Kidney tubule cell (primary cell): ENCODE measurements at regions not wholly inside any gene's neighbourhood (a gene's known extent, or its start where the extent isn't known, plus 50 kb on each side); places are given as distances from the start of the nearest gene placed in this dataset.
"Not testable (repeated sequence)": the region's sequence is repeated elsewhere in the genome, so short reads cannot be mapped to it uniquely, and the experiment has no call there.

Source experiments
- DNase-seq: peaks from one replicate; pipeline ENCODE4 v3.0.0-alpha.2; 2018; ENCODE audit warnings: low spot score

DNA sequence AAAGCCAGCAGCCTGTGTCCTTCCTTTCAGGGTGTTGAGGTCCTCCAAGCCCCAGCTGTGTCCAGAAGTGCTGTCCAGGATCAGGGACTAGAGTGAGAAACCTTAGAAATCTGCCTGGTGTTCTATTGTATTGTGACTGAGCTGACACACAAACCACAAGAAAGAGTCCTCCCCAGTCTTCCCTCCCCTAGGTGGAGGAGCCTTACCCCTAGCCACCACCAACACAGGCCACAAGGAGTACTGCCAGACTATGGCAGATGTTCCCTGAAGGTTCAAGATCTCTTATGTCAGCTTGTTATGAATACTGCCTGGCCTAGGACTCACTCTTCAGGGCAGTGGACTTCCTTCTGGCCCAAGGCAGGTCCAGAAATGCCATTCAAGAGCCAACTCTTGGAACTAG lies 514.1 kb upstream of the PITX2 start:
- DNase-seq = no peak

DNA sequence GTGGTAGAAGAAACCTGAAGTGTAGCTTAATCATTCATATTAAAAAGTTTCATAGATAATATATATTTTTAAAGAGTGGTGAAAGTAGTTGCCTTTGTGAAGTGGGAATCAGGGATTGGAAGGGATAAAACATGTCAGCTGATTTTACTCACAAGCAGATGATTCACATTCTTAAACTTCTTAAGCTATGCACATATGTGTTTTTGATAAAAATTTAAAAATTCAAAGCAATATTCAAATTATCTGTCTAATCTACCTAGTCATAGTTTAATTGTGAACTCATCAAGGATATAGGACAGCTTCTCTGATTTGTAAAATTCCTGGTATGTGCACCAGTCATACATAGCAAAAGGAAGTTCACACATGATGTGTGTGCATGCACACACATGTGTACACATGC lies 520.6 kb upstream of the PITX2 start:
- no peak for DNase-seq

DNA sequence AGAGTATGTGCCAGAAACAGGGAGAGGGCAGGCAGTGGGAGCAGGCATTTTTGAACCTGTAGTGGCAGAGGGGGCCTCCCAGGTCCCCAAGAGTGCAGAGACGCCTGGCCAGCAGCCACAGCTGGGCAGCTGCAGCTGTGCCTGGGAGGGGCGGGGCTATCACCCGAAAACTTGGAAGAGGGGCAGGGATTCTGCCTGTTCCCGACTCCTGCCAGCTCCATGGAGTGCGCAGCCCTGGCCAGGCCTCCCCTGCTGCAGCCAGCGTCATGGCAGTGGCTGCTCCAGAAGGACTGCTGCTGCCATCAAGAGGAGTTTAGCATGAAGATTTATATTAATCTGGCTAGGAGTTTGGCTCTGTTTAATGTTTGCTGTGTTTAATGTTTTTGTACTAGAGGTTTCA lies 532.1 kb upstream of the PITX2 start:
- no peak for DNase-seq

DNA sequence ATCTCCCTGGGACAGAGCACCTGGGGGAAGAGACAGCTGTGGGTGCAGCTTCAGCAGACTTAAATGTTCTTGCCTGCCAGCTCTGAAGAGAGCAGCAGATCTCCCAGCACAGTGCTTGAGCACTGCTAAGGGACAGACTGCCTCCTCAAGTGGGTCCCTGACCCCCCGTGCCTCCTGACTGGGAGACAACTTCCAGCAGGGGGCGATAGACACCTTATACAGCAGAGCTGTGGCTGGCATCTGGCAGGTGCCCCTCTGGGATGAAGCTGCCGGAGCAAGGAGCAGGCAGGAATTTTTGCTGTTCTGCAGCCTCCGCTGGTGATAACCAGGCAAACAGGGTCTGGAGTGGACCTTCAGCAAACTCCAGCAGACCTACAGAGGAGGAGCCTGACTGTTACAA lies 541.7 kb upstream of the PITX2 start:
- DNase-seq = not testable (repeated sequence)

DNA sequence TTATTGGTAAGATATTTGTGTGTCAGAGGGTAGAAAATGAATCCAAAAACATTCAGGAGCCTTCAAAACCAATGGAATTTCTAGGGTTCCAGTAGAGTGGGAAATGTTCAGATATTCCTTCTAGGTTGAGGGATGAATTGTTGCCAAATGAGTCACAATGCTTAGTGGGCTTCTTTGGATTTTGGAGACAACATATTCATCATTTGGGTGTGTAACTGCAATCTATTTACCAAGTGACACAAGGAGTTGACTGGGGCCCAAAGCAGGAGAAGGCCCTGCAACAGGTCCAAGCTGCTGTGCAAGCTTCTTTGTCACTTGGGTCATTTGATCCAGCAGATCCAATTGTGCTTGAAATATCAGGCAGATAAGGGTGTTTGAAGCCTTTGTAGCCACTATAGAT lies 551.5 kb upstream of the PITX2 start:
- no peak for DNase-seq

DNA sequence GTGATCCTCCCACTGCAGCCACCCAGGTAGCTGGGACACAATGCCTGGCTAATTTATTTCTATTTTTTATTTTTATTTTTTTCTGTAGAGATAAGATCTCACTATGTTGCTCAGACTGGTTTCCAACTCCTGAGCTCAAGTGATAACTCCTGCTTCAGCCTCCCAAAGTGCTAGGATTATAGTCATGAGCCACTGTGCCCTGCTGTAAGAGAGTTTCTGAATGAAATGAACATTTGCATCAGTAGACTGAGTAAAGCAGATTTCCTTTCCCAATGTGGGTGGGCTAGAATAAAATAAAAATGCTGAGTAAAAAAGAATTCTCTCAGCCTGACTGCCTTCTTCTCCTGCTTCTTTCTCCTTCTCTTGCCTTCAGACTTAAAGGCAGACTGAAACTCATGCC lies 555.4 kb upstream of the PITX2 start:
- no peak for DNase-seq

DNA sequence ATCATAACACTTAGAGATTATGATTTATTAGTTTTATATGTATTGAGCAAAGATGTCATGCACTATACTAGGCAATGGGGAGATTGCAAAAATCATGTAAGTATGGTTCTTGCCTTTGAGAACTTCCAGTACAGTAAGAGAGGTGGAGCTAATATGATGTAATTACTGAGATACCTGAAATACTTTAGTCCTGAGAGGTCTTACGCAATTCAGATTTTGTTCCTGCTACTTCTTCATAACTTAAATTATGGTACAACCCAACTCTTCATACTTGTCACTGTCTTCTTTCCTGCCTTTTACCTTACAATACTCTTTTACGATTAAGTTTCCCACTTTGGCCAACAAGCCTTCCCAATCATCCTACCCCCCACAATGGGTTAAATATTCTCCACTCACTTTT lies 564.2 kb upstream of the PITX2 start:
- DNase-seq = no peak

DNA sequence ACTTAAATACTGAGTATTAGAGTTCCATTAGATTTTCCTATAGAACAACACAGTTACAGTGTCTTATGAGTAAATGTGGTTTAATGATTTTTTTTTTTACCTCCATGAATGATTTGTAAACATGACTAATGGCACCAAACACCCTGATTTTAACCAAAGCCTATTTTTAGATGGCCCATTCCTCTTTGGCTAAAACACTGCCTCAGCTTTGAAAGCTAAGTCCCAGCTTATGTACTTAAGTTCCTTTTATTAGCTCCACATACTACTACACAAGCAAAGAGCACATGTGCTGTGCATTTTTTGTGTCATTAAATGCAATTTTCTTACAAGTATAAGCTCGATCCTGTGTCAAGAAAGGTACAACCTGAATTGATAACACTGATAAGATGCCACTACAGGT lies 575.6 kb upstream of the PITX2 start:
- DNase-seq = no peak

DNA sequence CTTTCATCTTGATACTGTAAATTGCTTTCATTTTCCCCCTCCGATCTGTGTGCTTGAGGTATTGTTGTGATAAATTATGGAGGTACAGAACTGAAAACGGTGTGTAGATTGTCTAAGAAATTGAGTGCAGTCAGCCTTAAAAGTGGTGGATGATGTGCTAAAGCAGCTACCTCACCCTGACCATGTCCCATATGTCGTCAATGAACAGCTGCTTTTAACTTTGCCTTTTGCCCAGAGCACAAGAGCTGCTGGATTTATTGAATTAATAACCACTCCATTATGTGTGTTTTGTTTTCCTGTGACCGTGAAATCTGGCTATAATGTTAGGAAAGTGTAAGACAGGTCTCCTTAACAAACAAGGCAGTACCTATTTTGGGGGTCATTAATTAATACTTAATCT lies 581.9 kb upstream of the PITX2 start:
- no peak for DNase-seq

DNA sequence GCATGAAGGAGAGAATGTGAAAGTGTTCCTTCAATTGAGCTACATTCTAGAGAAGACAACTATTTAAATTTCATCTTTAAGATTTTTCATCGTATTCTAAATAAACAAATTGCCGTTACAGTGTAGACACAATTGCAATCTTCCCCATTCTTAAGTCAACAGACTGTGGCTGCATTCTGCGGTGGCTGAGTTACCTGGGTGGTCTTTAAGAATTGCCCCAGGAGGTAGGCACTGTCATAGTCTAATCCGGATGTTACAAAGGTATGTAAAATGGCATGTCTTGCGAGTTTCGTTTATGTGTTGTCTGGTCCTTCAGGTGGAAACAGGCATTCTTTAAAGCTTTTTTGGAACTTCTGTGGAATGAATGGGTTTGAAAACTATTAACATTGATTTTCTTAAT lies 586.1 kb upstream of the PITX2 start:
- no peak for DNase-seq

DNA sequence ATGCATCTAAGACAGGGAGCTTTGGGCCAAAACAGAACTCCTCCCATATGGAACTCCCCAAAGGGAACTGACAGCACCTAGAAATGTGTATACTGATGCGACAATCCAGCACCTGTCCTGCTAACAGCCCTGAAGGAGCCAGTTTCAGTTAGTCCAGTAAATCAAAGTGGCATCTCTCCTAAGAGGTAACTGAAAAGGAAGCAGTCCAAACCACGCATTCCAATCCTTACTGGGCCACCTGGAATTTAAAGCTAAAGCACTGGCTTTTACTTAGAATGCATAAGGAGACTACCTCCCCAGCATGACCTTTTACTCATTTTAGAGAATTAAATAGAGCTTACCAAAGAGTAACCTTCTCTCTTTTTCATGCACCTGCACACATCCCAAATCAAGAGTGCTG lies 586.8 kb upstream of the PITX2 start:
- DNase-seq = no peak

DNA sequence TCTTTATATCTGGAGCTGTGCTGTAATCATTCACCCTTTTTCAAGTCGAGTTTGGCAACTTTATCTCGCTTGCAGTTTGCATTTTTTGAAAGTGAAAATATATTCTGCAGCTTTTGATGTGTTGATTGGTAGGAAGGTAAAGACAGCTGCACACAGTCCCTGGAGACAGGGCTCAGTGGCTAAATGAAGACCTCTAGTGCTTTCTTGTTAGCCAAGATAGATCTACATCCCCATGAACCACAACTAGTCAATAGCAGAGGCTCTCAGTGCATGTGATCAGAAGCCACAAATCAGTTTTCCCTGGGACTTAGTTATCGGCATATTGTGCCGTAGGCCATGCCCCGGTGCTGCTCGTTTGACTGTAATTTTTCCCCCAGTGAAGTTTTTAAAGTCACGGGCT lies 587.7 kb upstream of the PITX2 start:
- DNase-seq = no peak

DNA sequence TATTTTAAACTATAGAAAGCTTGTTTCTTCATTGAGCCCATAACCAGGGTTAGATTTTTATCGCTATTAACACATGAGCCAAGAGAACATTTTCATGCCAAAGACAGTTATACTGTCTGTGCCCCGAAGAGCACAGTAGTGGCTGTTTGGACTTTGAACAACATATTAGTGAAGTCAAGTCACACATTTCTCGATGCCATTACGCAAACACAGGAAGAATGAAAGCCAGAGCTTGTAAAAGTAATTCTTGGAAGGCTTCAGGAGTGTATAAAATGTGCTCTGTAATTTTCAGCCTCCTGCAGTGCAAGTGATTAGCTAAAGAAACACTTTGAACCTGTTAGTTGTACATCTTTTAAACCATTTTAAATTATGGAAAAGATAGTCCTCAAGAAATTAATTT lies 590.7 kb upstream of the PITX2 start:
- no peak for DNase-seq

DNA sequence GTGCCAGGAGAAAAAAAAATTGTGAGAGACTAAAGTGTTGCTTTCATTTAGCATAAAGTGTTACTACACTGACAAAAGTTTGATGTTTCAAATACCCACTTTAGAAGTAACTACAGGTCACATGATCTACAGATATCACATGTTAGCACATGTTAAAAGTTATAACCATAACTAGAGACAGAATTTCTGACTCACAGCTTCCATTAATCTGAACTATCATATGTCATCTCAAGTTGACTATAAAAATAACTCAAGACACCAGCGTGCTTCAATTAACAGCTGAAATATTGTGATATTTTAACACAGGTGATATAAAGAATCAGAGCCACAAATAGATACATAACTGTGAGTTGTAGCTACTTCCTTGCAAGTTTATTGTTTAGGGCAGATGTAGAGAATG lies 591.5 kb upstream of the PITX2 start:
- DNase-seq = no peak

DNA sequence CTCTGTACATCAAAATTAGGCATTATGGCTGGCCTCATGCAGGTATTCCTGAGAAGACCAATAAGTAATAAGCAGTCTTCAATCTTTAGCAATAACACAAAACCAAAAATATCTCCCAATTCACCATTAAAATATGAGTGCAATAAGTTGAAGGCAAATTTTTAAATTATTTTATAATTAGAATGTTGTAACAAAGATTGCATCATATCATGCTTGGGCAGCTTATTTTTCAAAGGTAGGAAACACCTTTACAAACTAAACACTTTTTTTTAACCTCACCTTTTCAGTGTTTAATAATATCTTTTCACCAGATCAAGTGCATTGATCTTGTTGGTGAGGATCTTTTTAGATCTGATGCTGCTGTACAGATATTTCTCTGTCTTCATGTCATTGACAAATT lies 592.9 kb upstream of the PITX2 start:
- DNase-seq = no peak

DNA sequence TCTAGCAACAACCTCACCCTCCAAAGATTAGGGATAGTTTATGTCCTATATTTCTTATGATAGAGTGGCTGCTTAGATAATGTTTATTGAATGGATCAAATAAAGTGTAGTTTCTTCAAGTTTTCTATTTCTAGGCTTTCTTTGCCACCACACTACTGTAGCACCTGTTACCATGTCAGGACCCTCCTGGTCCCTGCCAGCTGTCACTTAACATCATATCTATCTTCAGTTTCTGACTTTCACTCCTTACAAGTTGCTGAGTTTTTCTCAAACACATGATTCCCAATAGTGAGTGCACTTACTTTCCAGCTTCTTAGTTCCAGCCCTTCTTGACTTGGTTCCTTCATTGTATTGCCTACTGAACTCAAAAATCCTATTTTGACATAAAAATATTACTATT lies 593.9 kb upstream of the PITX2 start:
- no peak for DNase-seq

DNA sequence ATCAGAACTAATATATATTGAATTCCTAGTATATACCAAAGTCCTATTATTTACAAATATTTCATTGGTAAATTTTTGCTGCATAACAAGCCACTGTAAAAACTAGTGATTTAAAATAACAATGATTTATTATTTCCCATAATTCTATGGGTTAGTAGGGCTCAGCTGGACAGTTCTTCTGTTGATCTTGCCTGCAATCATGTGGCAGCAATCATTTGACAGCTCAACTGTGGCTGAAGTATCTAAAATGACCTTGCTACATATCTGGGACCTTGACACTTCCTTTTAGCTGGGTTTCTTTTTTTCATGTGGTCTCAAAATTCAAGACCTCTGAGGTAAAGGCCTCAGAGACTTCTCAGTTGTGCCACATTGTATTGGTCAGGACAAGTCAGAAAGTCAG lies 598.5 kb upstream of the PITX2 start:
- no peak for DNase-seq

DNA sequence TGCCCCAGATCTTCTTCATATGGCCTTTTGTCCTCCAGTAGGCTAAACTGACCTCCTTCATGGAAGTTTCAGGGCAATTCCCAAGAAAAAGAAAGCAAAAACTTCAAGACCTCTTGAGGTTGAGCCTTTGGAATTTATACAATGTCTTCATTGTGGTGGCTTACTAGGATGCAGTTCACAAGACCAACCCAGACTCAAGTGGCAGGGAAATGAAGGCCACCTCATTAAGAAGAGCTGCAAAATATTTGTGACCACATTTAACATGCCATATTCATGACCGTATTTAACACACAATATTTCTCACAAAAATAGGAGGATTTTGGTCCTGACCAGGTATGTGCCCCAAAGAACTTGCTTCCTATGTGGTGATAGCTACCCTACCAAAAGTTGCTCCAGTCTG lies 605.5 kb upstream of the PITX2 start:
- DNase-seq = peak; percentile 35

DNA sequence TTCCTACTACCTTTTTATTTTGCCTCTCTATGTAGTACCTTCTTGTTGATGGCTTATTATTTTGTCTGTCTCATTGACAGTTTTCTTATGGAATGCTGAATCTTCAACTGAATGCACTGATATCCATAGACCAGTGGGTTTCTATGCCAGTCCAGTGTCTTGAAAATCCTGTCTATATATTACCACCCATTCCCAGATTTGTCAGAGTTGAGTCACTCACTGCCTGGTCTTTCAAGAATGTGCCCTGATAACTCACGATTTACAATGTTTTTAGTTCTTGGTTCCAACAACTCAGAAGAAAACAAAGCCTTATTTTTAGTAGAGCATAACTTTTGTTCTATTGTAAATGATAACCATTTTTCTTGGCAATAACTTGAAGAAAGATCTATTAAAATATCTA lies 606.0 kb upstream of the PITX2 start:
- peak; percentile 34 for DNase-seq

DNA sequence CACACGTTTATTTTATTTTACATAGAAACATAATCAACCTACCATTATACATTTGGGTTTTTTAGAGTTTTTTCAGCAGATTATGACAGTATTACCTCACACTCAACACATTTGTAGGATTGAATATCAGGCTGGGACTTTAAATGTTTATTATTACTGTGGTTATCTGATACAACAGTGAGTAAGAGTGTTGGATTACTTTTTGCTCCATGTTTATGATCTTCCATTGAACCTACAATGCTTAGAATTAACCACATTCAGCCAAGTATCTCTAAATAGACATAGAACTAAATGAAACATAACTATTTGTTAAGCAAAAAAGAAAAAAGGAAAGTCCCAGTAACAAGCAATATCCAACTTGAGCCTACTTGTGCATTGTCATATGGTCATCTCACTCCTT lies 607.4 kb upstream of the PITX2 start:
- DNase-seq = no peak

DNA sequence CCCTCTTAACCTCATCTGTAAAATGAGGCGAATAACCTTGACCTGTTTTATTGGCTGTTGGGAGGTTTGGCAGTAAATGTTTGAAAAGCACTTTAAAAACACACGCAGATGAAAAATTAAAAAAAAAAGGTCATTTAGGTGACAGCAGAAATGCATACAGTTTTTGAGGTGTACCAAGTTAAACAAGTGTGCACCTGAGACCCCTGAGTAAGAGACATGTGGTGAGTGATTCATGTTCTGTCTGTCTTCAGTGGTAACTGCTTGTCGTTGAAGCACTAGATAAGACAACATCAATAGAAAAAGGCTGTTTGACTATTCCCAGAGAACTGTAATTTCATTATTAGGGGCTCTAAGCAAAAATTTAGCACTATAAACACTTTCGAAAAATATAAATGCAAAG lies 608.4 kb upstream of the PITX2 start:
- DNase-seq = no peak

DNA sequence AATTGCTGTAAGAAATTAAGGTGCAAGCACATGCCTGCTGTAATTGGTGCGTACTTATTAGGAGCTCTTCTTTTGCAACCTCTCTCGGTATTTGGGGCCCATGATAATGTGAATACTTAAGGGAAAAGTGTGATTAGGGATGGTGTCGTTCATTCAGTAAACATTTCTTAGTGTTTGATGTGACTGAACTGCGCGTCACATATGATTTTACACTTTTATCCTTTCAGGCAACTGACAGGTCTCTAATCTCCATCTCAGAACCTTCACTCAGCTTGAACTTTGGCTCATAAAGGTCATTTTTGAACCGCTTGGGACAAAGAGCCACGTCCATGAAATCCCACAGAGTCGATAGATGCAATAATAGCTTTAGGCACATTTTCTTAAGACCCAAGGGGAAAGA lies 612.1 kb upstream of the PITX2 start:
- DNase-seq = no peak

DNA sequence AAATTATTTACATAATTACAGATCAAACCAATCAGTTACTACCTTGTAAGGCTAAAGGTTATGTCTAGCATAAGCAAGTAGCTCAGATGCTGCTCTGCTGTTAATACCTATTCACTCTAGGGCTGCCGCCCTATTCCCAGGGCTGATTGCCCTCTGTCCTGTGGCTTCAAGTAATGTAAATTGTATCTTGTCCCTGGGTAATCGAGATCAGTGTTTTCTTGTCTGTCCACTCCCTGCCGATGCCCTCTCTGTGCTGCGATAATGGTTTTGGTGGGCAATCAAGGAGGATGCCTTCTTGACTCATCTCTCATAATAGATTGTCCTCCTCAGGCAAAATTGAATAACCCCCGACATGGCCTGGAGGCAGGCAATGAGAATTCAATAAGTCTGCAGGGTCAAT lies 641.0 kb upstream of the PITX2 start:
- DNase-seq = no peak

DNA sequence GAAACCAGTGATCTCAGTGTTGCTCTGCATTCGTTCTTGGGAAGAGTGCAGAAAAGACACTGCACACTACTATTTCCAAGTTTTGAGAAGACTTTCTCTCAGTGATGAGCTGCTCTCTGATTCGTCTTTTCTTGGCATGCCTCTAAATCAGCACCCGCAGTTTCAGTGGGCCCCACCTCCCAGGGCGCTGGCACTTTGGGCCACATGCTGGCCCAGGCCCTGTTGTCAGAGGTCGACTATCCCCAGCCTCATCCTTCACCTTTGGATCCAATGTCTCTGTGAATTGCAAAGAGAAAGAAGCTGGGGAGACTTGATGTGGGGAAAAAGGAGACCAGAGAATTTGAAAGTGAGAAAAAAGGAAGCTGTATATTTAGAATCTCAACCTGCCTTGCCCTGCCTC lies 644.1 kb upstream of the PITX2 start:
- DNase-seq = no peak

DNA sequence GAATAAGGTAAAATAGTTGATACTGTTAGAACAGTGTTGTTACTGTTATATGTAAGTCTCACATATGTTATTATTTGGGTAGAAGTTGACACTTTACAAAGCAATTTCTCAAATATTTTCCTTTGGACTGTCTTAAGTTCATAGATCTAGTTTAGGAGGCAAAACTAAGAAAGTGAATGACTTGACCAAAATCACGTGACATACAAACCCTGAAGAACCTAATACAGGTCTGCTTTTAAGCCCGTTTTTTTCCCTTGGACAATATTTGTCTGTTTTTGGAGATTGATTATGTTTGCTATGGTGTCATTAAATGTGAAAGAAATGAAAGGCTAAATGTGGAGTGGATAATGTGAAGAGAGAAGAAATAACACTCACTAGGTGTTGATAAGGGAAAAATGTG lies 644.9 kb upstream of the PITX2 start:
- DNase-seq = no peak
